ENCODE measurements at regions not wholly inside any gene's neighbourhood (a gene's known extent, or its start where the extent isn't known, plus 50 kb on each side); places are given as distances from the start of the nearest gene placed in this dataset.

DNA sequence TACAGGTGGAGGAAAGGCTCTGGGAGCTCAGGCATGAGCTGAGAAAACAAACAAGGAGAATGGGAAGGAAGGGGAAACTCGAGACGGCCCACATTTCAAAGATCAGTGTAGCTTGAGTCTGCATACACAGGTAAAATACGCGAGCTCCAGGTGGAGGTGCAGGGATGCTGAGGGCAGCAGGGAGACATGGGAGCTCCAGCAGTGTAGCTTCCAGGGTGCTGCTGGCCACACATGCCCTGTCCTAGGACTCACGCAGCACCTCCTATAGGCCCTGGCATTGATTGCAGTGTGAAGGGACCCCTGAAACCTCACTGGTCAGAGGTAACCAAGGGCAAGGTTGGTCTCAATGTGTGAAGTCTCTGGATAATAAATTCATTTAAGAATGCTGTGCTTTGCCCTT is 362.8 kb upstream of the HS6ST1 start:
- TF ChIP-seq, protein P1, sequence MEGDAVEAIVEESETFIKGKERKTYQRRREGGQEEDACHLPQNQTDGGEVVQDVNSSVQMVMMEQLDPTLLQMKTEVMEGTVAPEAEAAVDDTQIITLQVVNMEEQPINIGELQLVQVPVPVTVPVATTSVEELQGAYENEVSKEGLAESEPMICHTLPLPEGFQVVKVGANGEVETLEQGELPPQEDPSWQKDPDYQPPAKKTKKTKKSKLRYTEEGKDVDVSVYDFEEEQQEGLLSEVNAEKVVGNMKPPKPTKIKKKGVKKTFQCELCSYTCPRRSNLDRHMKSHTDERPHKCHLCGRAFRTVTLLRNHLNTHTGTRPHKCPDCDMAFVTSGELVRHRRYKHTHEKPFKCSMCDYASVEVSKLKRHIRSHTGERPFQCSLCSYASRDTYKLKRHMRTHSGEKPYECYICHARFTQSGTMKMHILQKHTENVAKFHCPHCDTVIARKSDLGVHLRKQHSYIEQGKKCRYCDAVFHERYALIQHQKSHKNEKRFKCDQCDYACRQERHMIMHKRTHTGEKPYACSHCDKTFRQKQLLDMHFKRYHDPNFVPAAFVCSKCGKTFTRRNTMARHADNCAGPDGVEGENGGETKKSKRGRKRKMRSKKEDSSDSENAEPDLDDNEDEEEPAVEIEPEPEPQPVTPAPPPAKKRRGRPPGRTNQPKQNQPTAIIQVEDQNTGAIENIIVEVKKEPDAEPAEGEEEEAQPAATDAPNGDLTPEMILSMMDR (IDR thresholded peaks at IDR 0.05) = no peak
- TF ChIP-seq POLR2A (IDR thresholded peaks at IDR 0.05) = no peak

All from lower leg skin (tissue), 3 donors.